GM21381 (cell line): ENCODE measurements at regions not wholly inside any gene's neighbourhood (a gene's known extent, or its start where the extent isn't known, plus 50 kb on each side); places are given as distances from the start of the nearest gene placed in this dataset.

Experiments
- ATAC-seq: cut with Tn5 transposase; IDR thresholded peaks from one replicate; pipeline ENCODE4 v1.9.1; 2021; ENCODE audit warnings: mild to moderate bottlenecking, moderate library complexity; ENCODE audit not compliant: unreplicated experiment

DNA sequence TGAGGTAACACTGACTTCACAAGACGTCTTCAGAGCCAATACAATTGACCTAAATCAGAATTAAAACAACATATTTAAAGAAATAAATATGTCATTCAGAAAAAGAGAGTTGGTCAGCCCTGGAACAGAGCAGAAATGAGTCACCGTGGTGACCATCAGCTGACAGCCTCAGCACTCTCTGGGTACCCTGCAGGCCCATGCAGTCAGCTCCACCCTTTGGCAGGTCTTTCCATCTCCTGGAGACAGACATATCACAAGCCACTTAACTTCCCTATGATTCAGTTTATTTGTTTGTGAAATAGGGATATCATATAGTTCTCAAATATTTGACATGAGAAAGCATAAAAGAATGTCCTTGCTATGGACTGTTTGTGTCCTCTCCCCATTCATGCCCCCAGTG, 151.6 kb upstream of the MEF2C start:
- peak; percentile 64 for ATAC-seq

DNA sequence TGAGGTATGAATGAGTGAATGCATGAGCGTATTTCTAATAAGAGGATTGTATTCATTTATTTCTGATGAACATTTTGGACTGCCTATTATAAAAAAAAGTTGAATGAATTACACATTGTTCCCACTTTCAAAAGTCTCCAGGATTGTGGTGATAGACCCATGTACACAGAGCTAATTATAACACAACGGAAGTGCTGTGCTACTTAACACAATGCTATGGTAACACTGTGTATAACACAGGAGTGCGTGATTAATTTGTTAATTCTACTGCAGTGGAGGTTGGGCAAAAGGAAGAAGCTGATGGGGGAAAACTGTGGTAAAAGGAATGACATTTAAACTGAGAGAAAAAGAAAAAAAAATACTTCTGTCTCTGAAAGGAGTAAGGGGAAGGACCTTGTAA, 147.8 kb upstream of the MEF2C start:
- ATAC-seq: no peak

DNA sequence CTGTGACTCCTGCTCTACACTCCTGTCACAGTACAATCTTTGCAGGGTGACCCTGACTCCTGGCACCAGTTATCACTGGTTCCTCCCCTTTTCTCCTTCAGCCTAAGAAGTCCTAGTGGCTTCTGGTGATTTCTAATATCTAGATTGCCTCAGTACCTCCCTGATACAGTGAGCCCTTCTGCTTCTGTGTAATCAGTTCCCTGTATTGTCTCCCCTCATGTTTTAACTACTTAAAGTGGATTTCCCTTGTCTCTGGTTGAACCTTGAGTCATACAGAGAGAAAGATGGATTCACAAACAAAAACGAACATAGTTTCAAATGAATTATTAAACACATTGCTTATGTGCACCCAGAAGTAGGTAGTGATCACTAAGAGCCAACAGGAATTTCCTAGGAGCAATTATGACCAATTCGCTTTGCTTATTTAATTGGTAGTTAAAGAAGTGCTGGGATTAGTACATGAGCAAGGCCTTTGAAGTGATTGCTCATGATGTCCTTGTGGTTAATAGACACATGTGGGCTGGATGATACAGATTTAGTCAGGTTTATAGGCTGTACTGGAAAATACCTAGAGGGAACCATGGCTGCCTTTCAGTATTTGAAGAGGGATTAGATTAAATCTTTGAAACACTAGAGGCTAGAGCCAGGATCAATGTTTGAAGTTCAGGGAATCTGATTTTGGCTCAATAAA, 145.8 kb upstream of the MEF2C start:
- ATAC-seq: no peak

- ATAC-seq: no peak
Measured at GRCh38 chr5:89024045-89024444, 141.1 kb upstream of the MEF2C start.

GRCh38 chr5:89020926-89021610, 138.1 kb upstream of the MEF2C start:
- ATAC-seq: no peak

DNA sequence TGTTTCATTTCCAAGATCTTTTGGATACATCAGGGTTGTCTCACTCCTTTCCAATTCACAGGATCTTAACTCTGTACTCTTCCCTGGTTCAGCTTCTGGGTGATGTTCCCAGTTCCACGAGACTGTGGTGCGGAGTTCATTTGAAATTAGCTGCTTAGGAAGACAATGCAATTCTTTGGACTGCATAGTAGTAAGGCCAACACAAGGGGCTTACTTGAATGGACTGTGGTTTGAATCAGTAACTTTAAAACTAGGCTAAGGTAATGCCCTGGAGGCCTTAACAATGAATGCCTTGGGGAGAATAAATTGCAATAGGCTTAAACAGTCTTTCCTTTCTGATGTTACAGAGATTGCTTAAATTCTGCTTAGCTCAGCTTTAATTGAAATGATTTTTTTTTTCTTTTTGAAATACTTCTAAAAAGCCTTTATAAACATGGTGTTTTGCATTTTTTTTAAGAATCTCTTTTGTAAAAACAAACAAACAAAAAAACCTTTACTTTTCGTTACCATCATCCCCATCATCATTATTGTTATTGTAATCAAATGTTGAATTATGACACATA, 133.8 kb upstream of the MEF2C start:
- no peak for ATAC-seq

DNA sequence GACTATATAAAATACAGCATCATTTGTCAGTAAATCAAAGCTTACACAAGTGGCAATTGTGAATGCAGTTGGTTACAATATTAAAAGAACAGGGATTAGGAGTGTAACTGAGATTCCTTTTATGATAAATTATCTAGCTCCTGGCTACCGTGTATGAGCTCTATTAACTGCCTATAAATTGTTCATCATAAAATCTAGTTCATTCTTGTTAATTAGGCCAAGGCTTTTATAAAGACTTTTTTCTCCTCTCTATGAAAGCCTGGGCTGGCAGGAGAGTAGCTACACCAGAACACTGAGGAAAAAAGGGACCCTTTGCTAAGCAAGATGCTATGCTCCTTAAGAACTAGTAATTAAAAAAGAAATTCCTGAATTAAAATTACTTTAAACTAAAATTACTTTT, 132.4 kb upstream of the MEF2C start:
- ATAC-seq: no peak

DNA sequence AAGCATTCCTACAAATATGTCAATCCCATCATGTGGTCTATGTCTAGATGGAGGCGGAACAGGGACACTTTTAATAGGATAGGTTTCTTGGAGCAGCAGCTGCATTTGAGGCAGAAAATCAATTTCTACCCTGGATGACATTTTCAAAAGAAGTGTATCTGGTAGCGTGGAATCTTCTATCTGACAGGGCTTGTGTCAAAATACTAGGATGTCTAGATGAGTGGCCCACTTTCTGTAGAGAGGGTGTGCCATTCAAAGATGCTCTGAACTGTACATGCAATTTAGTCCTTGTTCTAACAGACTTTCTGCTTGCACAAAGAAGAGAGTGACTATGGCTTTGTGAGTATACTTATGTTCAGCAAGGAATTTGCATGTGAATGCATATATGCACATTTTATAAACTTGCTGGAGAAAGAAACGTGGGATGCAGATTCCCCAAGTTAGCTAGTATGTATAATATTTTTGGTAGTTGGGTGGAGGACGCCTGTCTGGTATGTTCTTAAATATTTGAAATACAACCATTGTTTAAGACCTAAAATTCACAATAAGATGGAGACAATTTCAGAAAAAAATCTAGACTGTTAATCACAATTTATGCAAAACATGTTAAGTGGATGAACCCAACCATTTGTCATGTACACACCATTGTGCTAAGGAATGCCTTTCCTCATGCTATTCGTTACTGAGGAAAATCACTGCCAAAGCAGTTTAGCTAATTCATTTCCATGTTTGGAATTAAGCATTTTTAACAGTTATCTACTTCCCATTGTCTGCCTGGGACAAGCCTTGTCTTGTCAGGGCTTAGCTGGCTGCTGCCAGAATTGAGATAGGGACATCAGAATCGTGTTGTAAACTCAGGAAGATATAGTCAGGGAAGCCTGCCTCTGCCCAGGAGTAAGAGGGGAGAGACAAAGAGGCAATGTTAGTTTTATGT, 129.1 kb upstream of the MEF2C start:
- no peak for ATAC-seq

GRCh38 chr5:89010512-89010911, 127.5 kb upstream of the MEF2C start:
- no peak for ATAC-seq

- ATAC-seq: no peak
Measured at GRCh38 chr5:89008291-89008690, 125.3 kb upstream of the MEF2C start.

DNA sequence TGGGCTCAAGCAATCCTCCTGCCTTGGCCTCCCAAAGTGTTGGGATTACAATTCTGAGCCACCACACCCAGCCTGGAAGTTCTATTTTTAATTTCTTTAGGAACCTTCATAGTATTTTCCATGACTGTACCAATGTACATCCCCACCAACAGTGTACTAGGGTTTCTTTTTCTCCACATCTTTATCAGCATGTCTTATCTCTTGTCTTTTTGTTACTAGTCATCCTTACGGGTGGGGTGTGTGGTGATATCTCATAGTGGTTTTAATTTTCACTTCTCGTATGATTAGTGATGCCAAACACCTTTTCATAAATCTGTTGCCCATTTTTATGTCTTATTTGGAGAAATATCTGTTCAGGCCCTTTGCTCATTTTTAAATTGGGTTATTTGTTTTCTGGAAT, 123.0 kb upstream of the MEF2C start:
- no peak for ATAC-seq

DNA sequence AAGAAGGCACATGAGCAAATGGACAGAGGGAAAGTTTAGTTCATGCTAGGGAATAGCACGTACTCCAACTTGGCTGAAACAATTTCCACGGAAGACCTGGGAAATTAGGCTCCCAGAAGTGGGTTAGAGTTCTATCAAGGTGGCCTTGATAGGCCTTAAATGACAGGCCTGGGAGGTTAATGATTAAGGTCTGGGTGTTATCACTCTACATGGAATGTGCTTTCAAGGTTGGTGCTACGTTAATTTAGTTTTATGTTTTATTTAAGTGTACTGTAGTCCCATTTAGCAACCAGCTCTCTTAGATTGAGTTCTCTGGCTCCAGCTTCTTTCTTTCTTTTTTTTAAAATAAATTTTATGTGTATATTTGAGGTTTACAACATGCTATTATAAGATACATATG, 121.4 kb upstream of the MEF2C start:
- no peak for ATAC-seq

GRCh38 chr5:89003563-89004036, 120.6 kb upstream of the MEF2C start:
- no peak for ATAC-seq

DNA sequence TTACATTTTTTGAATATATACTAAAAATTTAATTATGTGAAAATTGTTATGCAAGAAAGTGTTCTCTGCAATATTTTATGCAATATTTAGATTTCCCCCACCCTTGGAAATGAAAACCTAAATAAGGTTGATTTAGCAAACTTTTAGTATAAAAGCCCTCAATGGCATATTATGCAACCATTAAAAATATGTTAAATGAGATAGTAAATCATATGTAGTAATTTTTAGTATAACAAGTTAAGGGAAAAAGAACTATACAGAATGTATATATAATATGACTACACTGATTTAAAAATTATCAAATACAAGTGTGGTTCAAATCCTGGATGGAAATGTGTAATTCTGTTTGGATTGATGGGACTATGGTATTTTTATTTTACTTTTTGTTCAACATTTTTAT, 116.9 kb upstream of the MEF2C start:
- ATAC-seq: no peak

GRCh38 chr5:88997937-88998336, 115.0 kb upstream of the MEF2C start:
- no peak for ATAC-seq

- ATAC-seq: no peak
Measured at GRCh38 chr5:88984040-88984439, 101.1 kb upstream of the MEF2C start.

DNA sequence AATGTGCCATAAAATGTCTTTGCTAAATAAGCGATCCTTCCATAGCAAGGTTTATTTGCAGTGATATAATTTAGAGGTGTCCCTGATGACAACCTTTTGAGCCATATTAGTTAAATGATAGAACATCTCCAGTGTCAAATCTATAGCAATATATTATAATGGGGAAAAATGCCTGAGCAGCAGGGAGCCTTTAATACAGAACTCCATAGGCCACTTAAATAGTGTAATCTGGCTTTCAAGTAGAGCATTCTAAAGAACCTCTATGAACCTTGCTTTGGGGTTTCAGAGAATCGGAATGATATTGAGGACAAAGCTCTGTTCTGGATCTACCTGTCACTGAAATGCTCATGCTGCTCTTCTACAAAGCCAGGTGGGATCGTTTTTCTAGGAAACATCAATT, 96.7 kb upstream of the MEF2C start:
- no peak for ATAC-seq

GRCh38 chr5:88979244-88979643, 96.3 kb upstream of the MEF2C start:
- peak; percentile 64 for ATAC-seq

DNA sequence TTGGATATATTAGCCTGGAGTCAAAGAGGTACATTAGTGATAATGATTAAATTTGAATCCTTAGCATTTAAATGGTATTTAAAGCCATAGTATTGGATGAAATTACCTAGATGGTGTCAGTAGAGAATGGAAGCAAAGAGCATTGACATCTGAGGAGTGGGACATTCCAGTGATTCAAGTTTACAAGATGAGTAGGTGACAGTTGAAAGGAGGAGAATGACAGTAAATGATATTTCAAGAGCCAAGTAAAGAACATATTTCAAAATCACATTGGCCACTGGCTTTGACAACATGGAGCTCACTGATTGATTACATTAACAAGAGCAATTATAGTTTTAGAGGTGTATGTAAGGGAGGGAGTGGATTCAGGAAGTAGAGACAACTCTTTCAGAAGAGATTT, 93.9 kb upstream of the MEF2C start:
- ATAC-seq: no peak

GRCh38 chr5:88967633-88968585, 84.9 kb upstream of the MEF2C start:
- ATAC-seq: peak; percentile 84
